ENCODE measurements at regions not wholly inside any gene's neighbourhood (a gene's known extent, or its start where the extent isn't known, plus 50 kb on each side); places are given as distances from the start of the nearest gene placed in this dataset.

GRCh38 chr5:147080391-147080790 is 154.4 kb upstream of the STK32A start:
- TF ChIP-seq CTCF (IDR thresholded peaks at IDR 0.05; ENCODE audit: extremely low read depth in 1 of 2, insufficient read depth in 1 of 2, low read depth in 1 of 2, low read length in 2 of 2) (no peak), POLR2A (IDR thresholded peaks at IDR 0.05; ENCODE audit: low read depth, low read length) (no peak), EZH2 (IDR thresholded peaks at IDR 0.05; ENCODE audit: borderline replicate concordance, low read depth, low read length, severe bottlenecking) (no peak), MAX (IDR thresholded peaks at IDR 0.05; ENCODE audit: insufficient read depth, insufficient read length) (no peak), POLR2AphosphoS5 (IDR thresholded peaks at IDR 0.05; ENCODE audit: insufficient read depth, low read depth, low read length) (no peak), JUN (IDR thresholded peaks at IDR 0.05; ENCODE audit: borderline replicate concordance, insufficient read depth, insufficient read length, low read depth) (no peak), MYC (IDR thresholded peaks at IDR 0.05; ENCODE audit: low read depth, low read length) (no peak), FOS (IDR thresholded peaks at IDR 0.05; ENCODE audit: borderline replicate concordance, insufficient read depth, low read length) (no peak), GATA2 (IDR thresholded peaks at IDR 0.05; ENCODE audit: insufficient read depth, insufficient read length, low read depth, low read length) (no peak)

Data from endothelial cell of umbilical vein (primary cell).